Breast epithelium (tissue), 3 donors: ENCODE measurements at regions not wholly inside any gene's neighbourhood (a gene's known extent, or its start where the extent isn't known, plus 50 kb on each side); places are given as distances from the start of the nearest gene placed in this dataset.

Experiments used
- POLR2A ChIP-seq: fragments of 450-650 bp; IDR thresholded peaks from one replicate; pipeline ENCODE4 v1.6.1; 2016; ENCODE audit warnings: antibody characterized with exemption, mild to moderate bottlenecking, moderate library complexity
- POLR2AphosphoS5 ChIP-seq, 3 donors: sonication (generic); formaldehyde crosslinking; IDR thresholded peaks; one replicate each; pipeline ENCODE4 v1.6.1; 2017; ENCODE audit warnings: antibody characterized with exemption in 3 of 3

DNA sequence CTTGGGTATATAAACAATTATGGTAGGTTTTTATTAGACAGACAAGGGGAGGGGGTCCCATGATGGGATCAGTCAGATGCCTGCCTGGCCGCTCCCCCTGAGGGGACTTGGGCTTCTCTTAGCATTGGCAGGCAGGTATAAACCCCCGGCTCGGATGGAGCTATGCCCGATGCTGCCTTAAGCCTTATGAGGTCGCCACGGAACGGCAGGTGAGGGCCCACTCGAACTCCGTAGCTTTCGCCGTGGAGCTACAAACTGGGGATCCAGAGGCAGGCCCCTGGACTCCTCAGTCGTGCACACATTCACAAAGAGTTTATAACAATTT lies 148.8 kb downstream of the TRIM27 start:
- no peak for TF ChIP-seq POLR2A
- TF ChIP-seq POLR2AphosphoS5 (IDR thresholded peaks at IDR 0.05), result no peak
